ENCODE measurements at regions not wholly inside any gene's neighbourhood (a gene's known extent, or its start where the extent isn't known, plus 50 kb on each side); places are given as distances from the start of the nearest gene placed in this dataset.

GRCh38 chr2:158038901-158039300, 62.8 kb upstream of the UPP2 start:
- no peak for TF ChIP-seq ARNTL (CRISPR knock-in tag; IDR thresholded peaks at IDR 0.05; ENCODE audit: borderline replicate concordance, low read depth)
- no peak for TF ChIP-seq ZFP30 (CRISPR knock-in tag; IDR thresholded peaks at IDR 0.05)
- TF ChIP-seq PATZ1 (CRISPR knock-in tag; IDR thresholded peaks at IDR 0.05; ENCODE audit: borderline replicate concordance), result no peak
- TF ChIP-seq RARB (CRISPR knock-in tag; IDR thresholded peaks at IDR 0.05), result no peak
- TF ChIP-seq ESRRG (CRISPR knock-in tag; IDR thresholded peaks at IDR 0.05), result no peak
- no peak for TF ChIP-seq TSHZ2 (CRISPR knock-in tag; IDR thresholded peaks at IDR 0.05)
- no peak for TF ChIP-seq CSRNP3 (CRISPR knock-in tag; IDR thresholded peaks at IDR 0.05)
- TF ChIP-seq TCF4 (CRISPR knock-in tag; IDR thresholded peaks at IDR 0.05; ENCODE audit: borderline replicate concordance), result no peak
- TF ChIP-seq ZFP3 (CRISPR knock-in tag; IDR thresholded peaks at IDR 0.05), result no peak
- no peak for TF ChIP-seq CREB5 (CRISPR knock-in tag; IDR thresholded peaks at IDR 0.05; ENCODE audit: low read depth)
- TF ChIP-seq ZNF565 (CRISPR knock-in tag; conservative IDR thresholded peaks at IDR 0.05; ENCODE audit: low read depth), result no peak
- no peak for TF ChIP-seq CSDC2 (CRISPR knock-in tag; IDR thresholded peaks at IDR 0.05)
